IMR-90 (cell line): ENCODE measurements at regions not wholly inside any gene's neighbourhood (a gene's known extent, or its start where the extent isn't known, plus 50 kb on each side); places are given as distances from the start of the nearest gene placed in this dataset.

Source experiments
- ATAC-seq: fragments of 200-7000 bp; cut with Tn5 transposase; 2 replicates; pipeline ENCODE4 v1.9.1; 2020; ENCODE audit warnings: low read depth, mild to moderate bottlenecking, moderate library complexity
- BruUV-seq: library from RNA; stranded (reverse); fragments of 400-500 nt; replicated peaks from 2 replicates; lab custom pipeline; 2021; lab: Mats Ljungman, UMichigan
- CTCF ChIA-PET: fragments of 300-600 bp; formaldehyde crosslinking; extraction: SDS; loops from one replicate; lab custom pipeline; 2021; ENCODE audit warnings: antibody characterized with exemption; lab: Yijun Ruan, JAX
- POLR2A ChIA-PET: fragments of 300-600 bp; sonication (Branson Sonifier 250); formaldehyde crosslinking; loops from one replicate; lab custom pipeline; 2022; ENCODE audit warnings: antibody characterized with exemption; ENCODE audit not compliant: unreplicated experiment; lab: Charles Lee
- DNase-seq: peaks from one replicate; pipeline ENCODE4 v3.0.0; 2013
- H2AFZ ChIP-seq: replicated peaks from 2 replicates; pipeline ENCODE3; 2013; ENCODE audit warnings: low read length, mild to moderate bottlenecking; ENCODE audit not compliant: poor library complexity
- H2AK5ac ChIP-seq: 2 replicates; pipeline ENCODE4 v1.6.1; 2013; ENCODE audit warnings: low read depth, low read length, inconsistent platforms
- H2AK9ac ChIP-seq: replicated peaks from 2 replicates; pipeline ENCODE3; 2013; ENCODE audit warnings: mild to moderate bottlenecking, low read depth, low read length, moderate library complexity; ENCODE audit not compliant: poor library complexity
- H2BK120ac ChIP-seq: 2 replicates; pipeline ENCODE4 v1.6.1; 2013; ENCODE audit warnings: low read depth, low read length, inconsistent platforms
- H2BK15ac ChIP-seq: 3 replicates; pipeline ENCODE4 v1.6.1; 2013; ENCODE audit warnings: low read depth, low read length, inconsistent platforms
- H2BK20ac ChIP-seq: 2 replicates; pipeline ENCODE4 v1.6.1; 2013; ENCODE audit warnings: low read depth, mild to moderate bottlenecking, inconsistent platforms, low read length, moderate library complexity
- H2BK5ac ChIP-seq: 2 replicates; pipeline ENCODE4 v1.6.1; 2013; ENCODE audit warnings: mild to moderate bottlenecking, low read depth, low read length, inconsistent platforms; ENCODE audit not compliant: poor library complexity, severe bottlenecking
- H3K14ac ChIP-seq: replicated peaks from 2 replicates; pipeline ENCODE4 v1.6.1; 2013; ENCODE audit warnings: low read depth, low read length, inconsistent platforms
- H3K18ac ChIP-seq: 2 replicates; pipeline ENCODE4 v1.6.1; 2013; ENCODE audit warnings: low read depth, low read length, control low read depth
- H3K23ac ChIP-seq: 2 replicates; pipeline ENCODE4 v1.6.1; 2013; ENCODE audit warnings: low read depth, low read length, inconsistent platforms
- H3K27ac ChIP-seq: 2 replicates; pipeline ENCODE4 v1.5.1; 2013; ENCODE audit warnings: mild to moderate bottlenecking, control low read depth, low read length; ENCODE audit not compliant: insufficient read depth
- H3K27me3 ChIP-seq: 2 replicates; pipeline ENCODE4 v1.6.1; 2013; ENCODE audit warnings: low read length; ENCODE audit not compliant: control insufficient read depth, insufficient read depth
- H3K36me3 ChIP-seq: 2 replicates; pipeline ENCODE4 v1.6.1; 2013; ENCODE audit warnings: low read length, mixed read lengths; ENCODE audit not compliant: control insufficient read depth, insufficient read depth
- H3K4ac ChIP-seq: 2 replicates; pipeline ENCODE4 v1.6.1; 2013; ENCODE audit warnings: low read depth, low read length, inconsistent platforms
- H3K4me1 ChIP-seq: 2 replicates; pipeline ENCODE4 v1.6.1; 2013; ENCODE audit warnings: low read length, mixed read lengths; ENCODE audit not compliant: control insufficient read depth, insufficient read depth
- H3K4me2 ChIP-seq: 2 replicates; pipeline ENCODE4 v1.6.1; 2013; ENCODE audit warnings: low read depth, mild to moderate bottlenecking, control low read depth, low read length, moderate library complexity
- H3K4me3 ChIP-seq: 2 replicates; pipeline ENCODE4 v1.5.1; 2013; ENCODE audit warnings: low read depth, mild to moderate bottlenecking, control low read depth, low read length, moderate library complexity; ENCODE audit not compliant: insufficient read depth
- H3K56ac ChIP-seq: 2 replicates; pipeline ENCODE4 v1.6.1; 2013; ENCODE audit warnings: low read length, inconsistent platforms; ENCODE audit not compliant: insufficient read depth; ENCODE audit errors: extremely low read depth
- H3K79me1 ChIP-seq, 2 experiments: 2 replicates each; pipeline ENCODE4 v1.6.1; 2013; ENCODE audit warnings: low read length in 2 of 2, inconsistent platforms in 1 of 2, low read depth in 1 of 2
- H3K9ac ChIP-seq: 2 replicates; pipeline ENCODE4 v1.6.1; 2013; ENCODE audit warnings: low read depth, low read length, control low read depth
- H3K9me1 ChIP-seq: 2 replicates; pipeline ENCODE4 v1.6.1; 2013; ENCODE audit warnings: low read length, inconsistent platforms; ENCODE audit not compliant: insufficient read depth
- H3K9me3 ChIP-seq: 2 replicates; pipeline ENCODE4 v1.6.1; 2013; ENCODE audit warnings: low read length; ENCODE audit not compliant: control insufficient read depth, insufficient read depth
- H4K20me1 ChIP-seq: 2 replicates; pipeline ENCODE4 v1.6.1; 2013; ENCODE audit warnings: low read length, inconsistent platforms; ENCODE audit not compliant: insufficient read depth
- H4K5ac ChIP-seq: 2 replicates; pipeline ENCODE4 v1.6.1; 2013; ENCODE audit warnings: mild to moderate bottlenecking, low read depth, low read length, control low read depth
- H4K8ac ChIP-seq, 2 experiments: 2 replicates each; pipeline ENCODE4 v1.6.1; 2013; ENCODE audit warnings: low read depth in 2 of 2, low read length in 2 of 2, control low read depth in 1 of 2, inconsistent platforms in 1 of 2
- H4K91ac ChIP-seq: 2 replicates; pipeline ENCODE4 v1.6.1; 2013; ENCODE audit warnings: low read depth, low read length, inconsistent platforms; ENCODE audit not compliant: insufficient read depth
- BHLHE40 ChIP-seq: fragments of 150-350 bp; IDR thresholded peaks from 2 replicates; pipeline ENCODE4 v1.6.1; 2016; ENCODE audit warnings: mild to moderate bottlenecking, low read depth, low read length
- CEBPB ChIP-seq: IDR thresholded peaks from 2 replicates; pipeline ENCODE4 v1.6.1; 2012; ENCODE audit warnings: low read depth, low read length, improper control_type of control experiment
- CHD1 ChIP-seq: IDR thresholded peaks from 2 replicates; pipeline ENCODE4 v1.6.1; 2012; ENCODE audit warnings: low read depth, low read length, improper control_type of control experiment
- CTCF ChIP-seq: conservative IDR thresholded peaks from 2 replicates; pipeline ENCODE4 v1.5.1; 2012; ENCODE audit warnings: mild to moderate bottlenecking, low read depth, low read length, improper control_type of control experiment
- ELK1 ChIP-seq: fragments of 150-350 bp; IDR thresholded peaks from 2 replicates; pipeline ENCODE4 v1.6.1; 2016; ENCODE audit warnings: low read depth, mild to moderate bottlenecking, low read length, moderate library complexity, borderline replicate concordance
- MAFK ChIP-seq: IDR thresholded peaks from 2 replicates; pipeline ENCODE4 v1.6.1; 2012; ENCODE audit warnings: low read depth, low read length, improper control_type of control experiment
- MAZ ChIP-seq: IDR thresholded peaks from 2 replicates; pipeline ENCODE4 v1.6.1; 2012; ENCODE audit warnings: low read depth, mild to moderate bottlenecking, low read length, improper control_type of control experiment, moderate library complexity, borderline replicate concordance
- MXI1 ChIP-seq: IDR thresholded peaks from 2 replicates; pipeline ENCODE4 v1.6.1; 2012; ENCODE audit warnings: low read depth, mild to moderate bottlenecking, low read length, moderate library complexity, borderline replicate concordance
- NFE2L2 ChIP-seq: fragments of 150-350 bp; IDR thresholded peaks from 2 replicates; pipeline ENCODE4 v1.6.1; 2016; ENCODE audit warnings: low read depth, mild to moderate bottlenecking, low read length
- POLR2A ChIP-seq: IDR thresholded peaks from 2 replicates; pipeline ENCODE4 v1.6.1; 2012; ENCODE audit warnings: mild to moderate bottlenecking, low read depth, low read length
- RCOR1 ChIP-seq: IDR thresholded peaks from 2 replicates; pipeline ENCODE4 v1.6.1; 2012; ENCODE audit warnings: mild to moderate bottlenecking, low read length, improper control_type of control experiment; ENCODE audit not compliant: insufficient replicate concordance
- RFX5 ChIP-seq: IDR thresholded peaks from 2 replicates; pipeline ENCODE4 v1.8.0; 2012; ENCODE audit warnings: low read depth, mild to moderate bottlenecking, low read length, moderate library complexity
- SMC3 ChIP-seq: fragments of 150-350 bp; IDR thresholded peaks from 2 replicates; pipeline ENCODE4 v1.6.1; 2016; ENCODE audit warnings: low read depth, mild to moderate bottlenecking, antibody characterized with exemption, low read length, moderate library complexity
- USF2 ChIP-seq: fragments of 150-350 bp; IDR thresholded peaks from 2 replicates; pipeline ENCODE4 v1.6.1; 2017; ENCODE audit warnings: mild to moderate bottlenecking, antibody characterized with exemption, low read length, low read depth
- WGBS, 2 experiments: methylation state at CpG; one replicate each; pipeline versions ENCODE4 v1.1.5 to v1.1.7; 2013; ENCODE audit warnings: missing lambda C conversion rate in 2 of 2; ENCODE audit not compliant: insufficient read length in 1 of 2; ENCODE audit errors: extremely low coverage in 2 of 2; 5-methylcytosine and 5-hydroxymethylcytosine counted together
- dilution Hi-C: fragments of 300-500 bp; cut with HindIII; formaldehyde crosslinking; loops from one replicate; pipeline ENCODE4 v1.14.3; 2018; ENCODE audit warnings: low sequenced_read_pairs; ENCODE audit not compliant: unreplicated experiment
- in situ Hi-C: fragments of 300-500 bp; cut with MboI; formaldehyde crosslinking; loops from 3 replicates; pipeline ENCODE4 v1.14.3; 2019; ENCODE audit warnings: low sequenced_read_pairs, inconsistent platforms, mixed read lengths
- intact Hi-C: fragments of 100-400 bp; cut with micrococcal nuclease; formaldehyde crosslinking; loops from 2 replicates; pipeline ENCODE4 v1.10.0; 2022

- H4K20me1 ChIP-seq: no peaks in the 10 kb centered on the region
- DNase-seq: no peak
- no peak overlapping the region for H3K27ac ChIP-seq
- H3K18ac ChIP-seq: no peak overlapping the region
- H4K5ac ChIP-seq: no peak overlapping the region
- no peak overlapping the region for H3K4me2 ChIP-seq
- H4K8ac ChIP-seq: no peak overlapping the region
- in situ Hi-C loops: no loop called here
- no peak overlapping the region for H2BK5ac ChIP-seq
- WGBS, 2 experiments: 80% methylated on average over 1 of the region's 22 CpGs; no CpG with 5 or more reads in 1 of the 2 experiments
- no peaks in the 10 kb centered on the region for H3K4me1 ChIP-seq
- H2BK120ac ChIP-seq: no peak overlapping the region
- no TSS peak for BruUV-seq
- H2AK9ac ChIP-seq: no peak overlapping the region
- no peak overlapping the region for H2AK5ac ChIP-seq
- no peak overlapping the region for H3K9ac ChIP-seq
- no peaks in the 10 kb centered on the region for H3K79me1 ChIP-seq
- ATAC-seq: no peak
- ChIA-PET CTCF (no interaction called here), POLR2A (no interaction called here)
- H3K9me3 ChIP-seq: no peaks in the 10 kb centered on the region
- H2BK15ac ChIP-seq: no peak overlapping the region
- TF ChIP-seq RFX5: no peak
- no peak for TF ChIP-seq POLR2A
- no peak for TF ChIP-seq ELK1
- TF ChIP-seq MAFK: no peak
- TF ChIP-seq RCOR1: no peak
- TF ChIP-seq MAZ: no peak
- TF ChIP-seq MXI1: no peak
- TF ChIP-seq BHLHE40: no peak
- no peak for TF ChIP-seq NFE2L2
- no peak for TF ChIP-seq USF2
- TF ChIP-seq CHD1: no peak
- TF ChIP-seq SMC3: no peak
- TF ChIP-seq CEBPB: no peak
- TF ChIP-seq CTCF: no peak
- H3K27me3 ChIP-seq: peaks cover 18% of the 10 kb centered on the region
- H3K56ac ChIP-seq: no peak overlapping the region
- no peak overlapping the region for H3K14ac ChIP-seq
- H2BK20ac ChIP-seq: no peak overlapping the region
- no peak overlapping the region for H2AFZ ChIP-seq
- H3K4me3 ChIP-seq: no peak overlapping the region
- no peaks in the 10 kb centered on the region for H3K9me1 ChIP-seq
- H4K91ac ChIP-seq: no peak overlapping the region
- intact Hi-C loops: no loop called here
- no peaks in the 10 kb centered on the region for H3K36me3 ChIP-seq
- no peak overlapping the region for H3K23ac ChIP-seq
- dilution Hi-C loops: no loop called here
- H3K4ac ChIP-seq: no peak overlapping the region
These were observed 69.0 kb downstream of the DIO3 start for GRCh38 chr14:101630056-101630965.
